ENCODE measurements at regions not wholly inside any gene's neighbourhood (a gene's known extent, or its start where the extent isn't known, plus 50 kb on each side); places are given as distances from the start of the nearest gene placed in this dataset.
"Not testable (repeated sequence)": the region's sequence is repeated elsewhere in the genome, so short reads cannot be mapped to it uniquely, and the experiment has no call there.

DNA sequence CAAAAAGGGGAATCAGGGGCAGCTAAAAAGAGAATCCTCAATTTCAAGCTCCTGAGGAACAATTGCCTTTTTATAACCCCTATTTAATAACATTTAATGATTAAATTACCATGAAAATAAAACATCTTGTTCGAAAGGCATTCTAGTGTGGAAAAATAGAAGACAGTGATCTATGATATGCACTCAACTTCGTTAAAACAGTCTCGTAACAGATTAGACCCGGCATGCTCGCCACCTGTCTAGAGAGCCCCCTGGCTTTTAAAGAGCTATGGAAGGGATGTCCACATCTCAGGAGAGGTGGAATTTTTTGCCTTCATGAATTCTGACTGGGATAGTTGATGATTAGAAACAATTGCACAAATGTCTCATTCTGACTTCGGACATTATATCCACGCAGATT is 153.7 kb upstream of the MDFIC2 start:
- no peak for FAIRE-seq

DNA sequence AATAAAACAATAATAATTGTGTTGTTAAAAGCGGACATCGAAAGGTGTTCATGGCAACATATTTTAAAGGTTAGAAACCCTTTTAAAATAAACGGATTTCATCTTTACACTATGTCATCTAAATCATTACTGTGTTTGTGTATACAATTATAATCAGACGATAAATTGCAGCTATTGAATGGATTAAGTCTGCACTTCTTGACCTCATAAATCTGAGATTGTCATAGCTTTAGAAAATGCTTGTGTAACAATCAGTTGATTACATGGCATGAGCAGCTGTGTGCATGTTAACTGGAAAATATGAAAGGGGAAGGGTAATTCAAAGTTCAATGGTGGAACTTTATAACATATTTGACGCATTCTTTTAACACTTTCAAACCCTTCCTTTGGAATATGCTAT is 152.4 kb upstream of the MDFIC2 start:
- no peak for FAIRE-seq

DNA sequence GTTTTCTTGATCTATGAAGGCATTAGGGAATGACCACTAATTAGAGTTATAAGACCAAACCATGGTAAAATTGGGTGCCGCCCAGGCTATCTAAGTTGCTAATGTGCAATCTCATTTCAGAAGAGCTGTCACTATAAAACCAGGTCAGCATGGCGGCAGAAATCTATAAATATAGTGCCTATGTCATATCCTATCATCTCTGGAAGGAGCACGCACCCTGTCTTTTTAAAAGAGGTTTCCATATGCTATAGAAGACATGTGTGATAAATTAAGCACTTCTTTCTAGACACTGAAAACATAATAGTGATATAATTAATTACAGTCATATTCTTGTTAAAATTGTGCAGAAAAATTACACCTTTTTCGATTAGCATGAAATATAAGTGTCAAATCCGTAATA is 152.0 kb upstream of the MDFIC2 start:
- no peak for FAIRE-seq

DNA sequence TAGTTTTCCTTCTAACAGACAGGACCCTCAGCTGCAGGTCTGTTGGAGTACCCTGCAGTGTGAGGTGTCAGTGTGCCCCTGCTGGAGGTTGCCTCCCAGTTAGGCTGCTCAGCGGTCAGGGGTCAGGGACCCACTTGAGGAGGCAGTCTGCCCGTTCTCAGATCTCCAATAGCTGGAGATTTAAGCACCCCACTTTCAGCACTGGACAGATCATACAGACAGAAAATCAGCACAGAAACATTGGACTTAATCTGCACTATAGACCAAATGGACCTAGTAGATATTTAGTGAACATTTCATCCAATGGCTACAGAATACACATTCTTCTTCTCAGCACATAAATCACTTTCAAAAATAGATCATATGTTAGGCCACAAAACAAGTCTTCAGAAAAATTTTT is 137.8 kb upstream of the MDFIC2 start:
- FAIRE-seq = not testable (repeated sequence)

DNA sequence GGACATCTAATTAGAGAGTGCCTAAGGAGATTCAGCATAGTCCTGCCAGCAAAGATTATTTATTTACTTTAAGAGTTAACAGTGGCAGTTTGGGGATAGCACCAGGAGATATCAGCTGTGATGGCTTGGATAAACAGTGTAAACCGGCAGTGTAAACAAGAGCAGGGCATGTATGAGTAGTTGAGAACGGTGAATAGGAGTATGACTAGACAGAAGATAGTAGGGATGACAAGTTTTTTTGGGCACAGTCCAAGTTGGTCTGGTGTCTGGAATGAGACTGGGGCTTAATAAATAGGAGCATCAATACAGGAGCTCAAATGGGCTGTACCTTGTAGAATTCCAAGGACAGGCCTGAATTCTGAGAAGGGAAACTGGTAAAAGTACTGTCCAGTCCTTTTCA is 123.0 kb upstream of the MDFIC2 start:
- FAIRE-seq = not testable (repeated sequence)

DNA sequence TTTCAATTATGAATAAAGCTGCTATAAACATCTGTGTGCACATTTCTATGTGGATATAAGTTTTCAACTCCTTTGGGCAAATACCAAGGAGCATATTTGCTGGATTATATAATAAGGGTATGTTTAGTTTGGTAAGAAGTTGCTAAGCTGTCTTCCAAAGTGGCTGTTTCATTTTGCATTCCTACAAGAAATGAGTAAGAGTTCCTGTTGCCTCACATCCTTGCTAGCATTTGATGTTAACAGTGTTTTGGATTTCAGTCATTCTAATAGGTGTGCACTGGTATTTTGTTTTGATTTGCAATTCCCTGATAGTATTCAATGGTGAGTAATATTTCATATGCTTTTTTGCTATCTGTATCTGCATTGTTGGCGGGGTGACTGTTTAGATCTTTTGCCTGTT is 120.7 kb upstream of the MDFIC2 start:
- FAIRE-seq = no peak

DNA sequence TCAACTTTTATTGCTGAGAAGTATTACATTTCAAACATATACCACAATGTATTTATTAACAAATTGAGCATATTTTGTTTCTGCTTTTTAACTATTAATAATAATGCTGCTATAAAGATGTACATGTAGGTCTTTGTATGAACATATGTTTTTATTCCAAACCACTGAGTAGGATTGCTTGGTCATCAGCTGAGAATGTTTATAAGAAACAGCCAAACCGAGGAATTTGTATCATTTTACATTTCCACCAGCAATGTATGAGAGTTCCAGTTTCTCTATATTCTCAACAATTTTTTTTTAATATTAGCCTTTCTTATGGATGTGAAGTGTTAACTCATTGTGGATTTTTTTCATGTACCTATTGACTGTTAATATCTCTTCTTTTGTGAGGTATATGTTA is 119.5 kb upstream of the MDFIC2 start:
- no peak for FAIRE-seq

DNA sequence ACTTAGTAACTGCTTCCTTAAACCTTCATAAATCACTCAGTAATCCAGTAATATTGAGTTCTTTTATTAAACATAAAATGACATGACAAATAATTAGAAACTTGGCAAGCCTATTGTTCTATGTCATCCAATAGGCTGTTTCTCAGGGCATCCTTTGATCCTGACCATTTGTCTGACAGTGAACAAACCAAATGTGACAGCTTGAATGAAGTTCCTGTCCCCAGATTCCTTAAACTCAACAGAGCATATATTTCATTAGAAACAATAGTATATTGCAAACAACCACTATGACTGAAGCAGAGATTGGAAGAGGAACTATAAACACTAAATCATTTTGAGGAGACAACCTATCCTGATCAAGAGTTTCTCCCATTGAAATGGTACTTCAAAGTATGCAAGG is 113.6 kb upstream of the MDFIC2 start:
- FAIRE-seq = no peak

DNA sequence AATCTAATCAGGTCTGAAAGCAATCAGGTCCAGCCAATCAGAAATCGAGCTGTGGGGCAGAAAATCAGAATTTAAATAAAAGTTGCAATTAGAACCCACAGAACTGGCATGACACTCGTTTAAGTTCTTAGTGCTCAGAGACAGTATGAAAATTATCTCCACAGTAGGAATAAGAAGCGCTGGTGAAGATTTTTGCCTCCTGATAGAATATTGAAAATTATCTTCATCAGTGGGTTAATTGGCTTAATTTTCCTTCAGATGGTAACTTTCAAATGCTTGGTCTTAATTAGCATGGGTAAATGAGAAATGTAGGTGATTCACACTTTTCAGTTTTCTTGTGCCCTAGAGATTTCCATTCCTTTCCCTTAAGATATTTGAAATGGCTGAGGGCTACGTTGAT is 109.1 kb upstream of the MDFIC2 start:
- no peak for FAIRE-seq

DNA sequence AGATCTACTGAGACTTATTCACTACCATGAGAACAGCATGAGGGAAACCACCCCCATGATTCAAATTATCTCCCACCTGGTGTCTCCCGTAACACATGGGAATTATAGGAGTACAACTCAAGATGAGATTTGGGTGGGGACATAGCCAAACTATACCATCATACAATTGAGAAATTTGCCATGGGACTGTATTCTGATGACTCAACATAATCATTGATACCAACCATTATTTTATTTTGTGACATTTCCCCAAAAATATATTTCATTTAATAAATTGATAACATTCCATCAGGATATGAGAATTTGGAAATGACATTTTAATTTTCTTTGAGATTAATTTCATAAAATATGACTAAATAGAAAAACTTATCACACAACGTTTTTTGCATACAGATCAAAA is 96.6 kb upstream of the MDFIC2 start:
- no peak for FAIRE-seq

DNA sequence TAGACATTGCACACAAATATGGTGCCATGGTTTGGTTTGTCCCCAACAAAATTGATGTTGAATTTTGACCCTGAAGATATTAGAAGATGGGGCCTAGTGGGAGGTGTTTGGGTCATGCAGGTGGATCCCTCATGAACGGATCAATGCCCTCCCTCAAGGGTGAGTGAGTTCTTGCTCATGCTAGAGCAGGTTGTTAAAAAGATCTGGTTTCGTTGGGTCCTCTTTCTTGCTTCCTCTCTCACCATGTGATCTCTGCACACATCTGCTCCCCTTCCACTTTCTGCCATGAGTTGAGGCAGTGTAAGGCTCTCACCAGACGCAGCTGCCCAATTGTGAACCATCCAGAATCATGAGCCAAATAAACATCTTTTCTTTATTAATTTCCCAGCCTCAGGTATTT is 87.8 kb upstream of the MDFIC2 start:
- no peak for FAIRE-seq

DNA sequence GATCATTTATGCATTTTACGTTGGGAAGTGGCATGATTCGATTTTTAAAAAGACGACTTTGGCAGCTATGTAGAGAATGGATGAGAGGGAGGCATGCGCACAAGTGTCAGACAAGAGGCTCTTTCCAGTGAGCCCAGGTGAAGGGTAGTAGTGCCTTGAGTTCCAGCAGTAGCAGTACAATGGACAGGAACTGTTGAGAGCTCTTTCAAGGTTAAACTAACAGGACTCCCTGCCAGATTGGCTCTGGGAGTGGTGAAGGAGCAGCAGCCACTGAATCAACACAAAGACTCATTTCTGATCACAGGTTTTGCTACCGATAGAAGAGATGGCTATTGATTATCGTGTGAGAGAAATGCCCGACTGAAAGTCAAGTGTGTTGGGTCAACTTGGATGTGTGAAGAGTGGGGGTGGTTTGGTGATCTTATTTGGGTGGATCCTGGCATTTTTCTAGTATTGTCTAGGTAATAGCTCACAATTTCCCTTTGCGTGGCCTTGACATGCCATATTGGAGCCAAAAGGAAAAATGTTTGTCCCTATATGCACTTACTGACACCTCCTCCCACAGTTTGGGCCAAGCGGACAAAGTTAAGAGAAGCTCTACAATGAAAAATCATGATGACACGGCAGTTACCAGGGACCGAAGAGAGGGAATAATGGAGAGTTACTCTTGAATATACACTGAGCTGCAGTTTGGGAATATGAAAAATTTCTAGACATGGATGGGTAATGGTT is 81.6 kb upstream of the MDFIC2 start:
- no peak for FAIRE-seq

DNA sequence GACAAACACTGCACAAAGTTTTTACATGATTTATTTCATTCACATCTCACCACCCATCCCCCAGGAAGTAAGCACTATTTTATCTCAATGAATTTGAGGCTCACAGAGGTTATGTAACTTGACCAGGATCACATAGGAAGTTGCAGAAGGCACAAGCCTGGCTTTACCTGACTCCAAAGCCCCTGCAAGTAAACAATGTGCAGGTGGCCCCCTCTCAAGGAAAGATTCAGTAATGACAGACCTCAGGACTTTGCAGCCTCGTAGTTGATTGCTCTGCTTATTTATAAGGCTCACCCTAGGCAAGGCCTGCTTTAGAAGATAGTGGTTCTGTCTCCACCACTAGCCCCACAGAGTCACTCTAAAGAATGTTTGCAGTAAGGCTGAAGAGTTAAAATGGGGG is 79.8 kb upstream of the MDFIC2 start:
- FAIRE-seq = no peak

DNA sequence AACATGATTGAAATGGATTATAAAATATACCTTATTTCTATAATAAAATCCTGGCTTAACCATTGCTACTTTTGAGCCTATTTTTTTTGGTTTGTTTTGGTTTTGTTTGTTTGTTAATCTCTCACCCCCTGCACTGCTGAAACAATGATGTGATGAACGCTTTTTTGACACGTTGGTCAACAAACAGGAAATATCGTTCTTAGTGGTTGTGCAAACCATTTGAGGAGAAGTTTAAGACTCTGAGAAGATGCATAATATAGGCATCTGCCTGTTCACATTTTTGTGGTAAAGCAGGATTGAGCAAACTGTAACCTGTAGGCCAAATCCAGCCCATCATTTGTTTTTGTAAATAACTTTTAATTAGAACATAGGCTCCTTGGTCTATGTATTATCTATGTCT is 75.5 kb upstream of the MDFIC2 start:
- no peak for FAIRE-seq

DNA sequence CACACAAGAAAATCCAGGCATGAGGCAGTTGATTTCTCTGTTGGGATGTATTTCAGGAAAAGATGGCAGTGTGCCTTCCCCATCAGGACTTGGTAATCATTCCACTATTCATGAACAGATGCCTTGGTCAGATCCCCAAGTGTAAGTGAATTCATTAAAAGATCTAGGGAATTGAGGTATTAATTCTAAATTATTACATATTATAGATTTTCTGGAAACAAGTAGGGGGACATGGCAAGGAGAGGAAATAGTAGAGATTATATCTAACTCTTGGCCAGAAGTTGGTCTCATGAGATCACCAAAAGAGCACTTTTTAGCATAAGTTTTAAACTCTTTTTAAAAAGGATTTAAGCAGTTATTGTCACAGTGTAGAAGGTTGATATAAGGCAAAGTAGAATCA is 74.4 kb upstream of the MDFIC2 start:
- FAIRE-seq = no peak

DNA sequence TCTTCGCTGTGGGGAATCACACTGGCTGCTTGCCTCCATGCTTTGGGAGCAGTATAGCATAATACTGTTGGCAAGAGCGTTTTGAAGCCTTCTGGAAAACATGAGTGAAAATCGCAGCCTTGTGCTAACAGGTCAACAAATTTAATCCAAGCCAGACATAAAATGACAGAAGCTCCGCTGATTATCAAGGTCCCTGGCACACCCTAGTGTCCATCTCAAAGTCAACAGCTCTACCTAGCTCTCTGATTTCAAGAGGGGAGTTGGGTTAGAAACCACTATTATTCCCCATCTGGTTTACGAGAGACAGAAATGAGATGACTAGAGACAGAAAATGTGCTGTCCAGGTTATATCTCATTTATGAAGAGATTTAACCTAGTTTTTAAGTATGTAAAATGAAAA is 73.6 kb upstream of the MDFIC2 start:
- FAIRE-seq = no peak

DNA sequence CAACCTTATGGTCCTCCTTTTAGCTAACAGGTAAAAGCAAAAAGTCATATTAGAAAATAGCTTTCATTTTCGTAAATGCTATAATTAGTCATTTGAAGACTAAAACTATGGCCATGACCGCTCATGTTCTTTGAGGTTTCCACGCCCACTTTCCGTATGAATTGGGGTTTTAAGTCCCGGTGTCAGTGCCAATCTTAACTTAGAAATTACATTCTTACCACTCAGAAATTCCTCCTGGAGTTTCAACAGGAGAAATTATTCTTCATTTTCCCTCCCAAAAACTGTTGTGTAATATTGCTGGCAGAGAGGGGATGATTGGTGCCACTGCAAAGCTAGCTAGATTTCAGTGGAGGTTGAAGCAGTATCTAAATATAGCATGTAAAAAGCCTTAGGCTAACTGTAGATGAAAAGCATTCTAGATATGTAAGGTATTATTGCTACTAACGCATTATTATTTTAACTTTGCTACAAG is 71.0 kb upstream of the MDFIC2 start:
- FAIRE-seq = no peak

DNA sequence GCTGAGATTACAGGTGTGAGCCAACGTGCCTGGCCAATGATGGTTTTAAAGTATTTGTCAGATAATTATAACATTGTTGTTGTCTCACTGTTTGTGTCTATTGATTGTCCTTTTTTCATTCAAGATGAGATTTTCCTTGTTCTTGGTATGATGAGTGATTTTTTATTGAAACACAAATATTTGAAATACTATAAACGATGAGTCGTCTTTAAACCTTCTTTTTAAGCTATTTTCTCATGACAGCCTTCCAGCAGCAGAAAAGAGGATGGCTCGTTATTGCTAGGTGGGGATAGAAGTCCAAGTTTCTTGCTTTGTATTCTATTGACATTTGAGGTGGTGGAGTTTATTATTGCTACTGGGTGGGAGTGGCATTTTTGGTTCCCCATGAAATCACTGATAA is 61.7 kb upstream of the MDFIC2 start:
- no peak for FAIRE-seq

Data from A204.1 (cell line).